Epithelial cell of prostate (primary cell): ENCODE measurements at regions not wholly inside any gene's neighbourhood (a gene's known extent, or its start where the extent isn't known, plus 50 kb on each side); places are given as distances from the start of the nearest gene placed in this dataset.

ENCODE experiments used
- DNase-seq: peaks from one replicate; pipeline ENCODE4 v3.0.0-alpha.2; 2011; ENCODE audit warnings: low read depth, low spot score
- H3K27ac ChIP-seq: fragments of 450-650 bp; 2 replicates; pipeline ENCODE4 v1.5.1; 2017; ENCODE audit warnings: mild to moderate bottlenecking

GRCh38 chr2:12657560-12657959 is 59.2 kb upstream of the TRIB2 start:
- H3K27ac ChIP-seq, result no peak overlapping the region
- no peak for DNase-seq

- no peak overlapping the region for H3K27ac ChIP-seq
Observed at GRCh38 chr2:12658310-12658945, 58.3 kb upstream of the TRIB2 start.

DNA sequence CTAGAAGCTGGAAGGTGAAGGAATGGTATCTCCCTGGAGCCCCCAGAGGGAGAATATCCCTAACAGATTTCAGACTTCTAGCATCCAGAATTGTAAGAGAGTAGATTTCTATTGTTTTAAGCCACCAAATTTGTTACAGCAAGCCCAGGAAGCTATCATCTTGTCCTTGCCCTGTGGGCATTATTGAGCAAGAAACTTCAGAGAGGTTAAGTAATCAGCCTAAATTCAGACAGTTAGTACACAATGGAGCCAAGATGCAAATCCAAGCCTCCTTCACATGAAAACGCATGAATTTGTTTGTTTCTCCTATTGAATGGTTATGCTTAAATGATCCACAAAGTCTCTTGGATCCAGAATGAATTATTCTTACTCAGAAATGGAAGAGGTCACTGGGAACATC is 55.2 kb upstream of the TRIB2 start:
- no peak overlapping the region for H3K27ac ChIP-seq

More at GRCh38 chr2:12658310-12658945, 58.3 kb upstream of the TRIB2 start:
- no peak for DNase-seq

DNA sequence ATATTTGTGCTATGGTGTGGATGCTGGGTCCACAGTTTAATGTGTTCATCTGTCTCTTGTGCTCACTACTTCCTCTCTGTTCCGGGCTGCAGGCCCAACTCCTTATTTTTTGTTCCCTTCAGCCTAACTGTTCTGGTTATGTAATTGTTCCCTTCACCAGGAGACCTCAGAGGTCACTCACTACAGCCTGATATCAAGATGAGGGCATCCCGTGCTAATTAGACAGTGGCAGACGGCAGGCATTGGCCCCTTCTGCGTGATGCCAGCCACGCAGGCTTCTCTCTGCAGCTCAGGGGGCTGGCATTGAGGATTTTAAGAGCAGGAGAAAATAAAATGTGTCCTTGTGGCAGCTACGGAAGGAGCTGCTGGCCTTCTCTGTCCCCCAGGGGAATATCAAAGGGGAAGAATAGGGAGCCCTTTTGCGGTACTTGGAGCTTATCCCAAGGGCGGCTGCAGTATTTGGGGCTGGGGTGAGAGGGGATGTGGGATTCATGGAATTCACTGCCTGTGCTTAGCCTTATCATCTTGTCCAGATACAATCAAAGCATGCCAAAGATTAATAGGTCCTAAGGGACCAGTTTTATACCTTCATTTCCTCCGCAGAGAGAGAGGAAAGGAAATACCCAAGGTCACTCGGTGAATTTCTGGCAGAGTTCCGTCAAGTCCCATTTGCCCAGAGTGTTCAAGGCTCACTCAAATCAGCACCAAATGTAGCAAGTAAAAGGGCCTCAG is 53.3 kb upstream of the TRIB2 start:
- DNase-seq, result no peak
- H3K27ac ChIP-seq, result no peak overlapping the region

More for the DNA sequence above, 55.2 kb upstream of the TRIB2 start:
- DNase-seq, result no peak

GRCh38 chr2:12665334-12665733 is 51.4 kb upstream of the TRIB2 start:
- no peak for DNase-seq
- H3K27ac ChIP-seq, result no peak overlapping the region

DNA sequence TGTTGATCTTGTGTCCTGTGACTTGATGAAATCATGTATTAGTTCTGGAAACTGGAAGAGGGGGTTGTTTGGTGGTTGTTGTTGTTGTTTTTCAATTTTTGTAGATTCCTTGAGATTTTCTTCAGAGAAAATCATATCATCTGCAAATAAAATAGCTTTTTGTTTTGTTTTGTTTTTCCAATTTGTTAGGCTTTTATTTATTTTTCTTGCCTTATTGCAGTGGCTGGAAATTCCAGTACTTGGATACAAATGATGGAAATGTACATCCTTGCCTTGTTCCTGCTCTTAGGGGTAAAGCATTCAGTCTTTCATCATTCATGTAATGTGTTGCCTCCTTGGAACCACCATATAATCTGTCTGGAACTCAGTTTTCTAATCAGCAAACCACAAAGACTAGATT is 50.3 kb upstream of the TRIB2 start:
- H3K27ac ChIP-seq, result no peak overlapping the region
- DNase-seq, result no peak
